ENCODE measurements at regions not wholly inside any gene's neighbourhood (a gene's known extent, or its start where the extent isn't known, plus 50 kb on each side); places are given as distances from the start of the nearest gene placed in this dataset.

GRCh38 chr2:120802158-120802557 lies 66.5 kb downstream of the GLI2 start:
- no peak for TF ChIP-seq CTCF (IDR thresholded peaks at IDR 0.05)
- TF ChIP-seq POLR2A (IDR thresholded peaks at IDR 0.05), result no peak
